GM23338 (cell line): ENCODE measurements at regions not wholly inside any gene's neighbourhood (a gene's known extent, or its start where the extent isn't known, plus 50 kb on each side); places are given as distances from the start of the nearest gene placed in this dataset.

Source experiments
- ATAC-seq: fragments of 200-7000 bp; cut with Tn5 transposase; 3 replicates; pipeline ENCODE4 v1.9.1; 2020
- DNase-seq: peaks from one replicate; pipeline ENCODE4 v3.0.0-alpha.2; 2015; ENCODE audit warnings: low spot score
- H2AFZ ChIP-seq: fragments of 200-600 bp; sonication (generic); 2 replicates; pipeline ENCODE4 v1.8.0; 2016; ENCODE audit warnings: antibody characterized with exemption, mild to moderate bottlenecking, moderate library complexity
- H3F3A ChIP-seq: fragments of 200-600 bp; sonication (generic); replicated peaks from 2 replicates; pipeline ENCODE4 v1.8.0; 2017; ENCODE audit warnings: antibody characterized with exemption, mixed run types, low read depth
- H3K27ac ChIP-seq: fragments of 200-600 bp; sonication (generic); 2 replicates; pipeline ENCODE4 v1.6.1; 2016; ENCODE audit warnings: low read depth
- H3K27me3 ChIP-seq: fragments of 200-600 bp; sonication (generic); 2 replicates; pipeline ENCODE4 v1.8.0; 2016; ENCODE audit warnings: mild to moderate bottlenecking, mixed run types, moderate library complexity; ENCODE audit not compliant: insufficient read depth
- H3K36me3 ChIP-seq: fragments of 200-600 bp; sonication (generic); 2 replicates; pipeline ENCODE4 v1.8.0; 2016; ENCODE audit warnings: mild to moderate bottlenecking; ENCODE audit not compliant: insufficient read depth
- H3K4me1 ChIP-seq: fragments of 200-600 bp; sonication (generic); 2 replicates; pipeline ENCODE4 v1.8.0; 2016; ENCODE audit warnings: mild to moderate bottlenecking, moderate library complexity; ENCODE audit not compliant: insufficient read depth
- H3K4me2 ChIP-seq: fragments of 200-600 bp; sonication (generic); 2 replicates; pipeline ENCODE4 v1.7.1; 2017; ENCODE audit warnings: mixed run types
- H3K4me3 ChIP-seq: fragments of 200-600 bp; sonication (generic); 2 replicates; pipeline ENCODE4 v1.6.1; 2016; ENCODE audit warnings: mixed run types
- H3K79me2 ChIP-seq: fragments of 200-600 bp; sonication (generic); replicated peaks from 2 replicates; pipeline ENCODE4 v1.8.0; 2017; ENCODE audit warnings: mild to moderate bottlenecking; ENCODE audit not compliant: insufficient read depth
- H3K9me2 ChIP-seq: fragments of 200-600 bp; sonication (generic); 2 replicates; pipeline ENCODE4 v1.8.0; 2017; ENCODE audit not compliant: insufficient read depth
- H4K20me1 ChIP-seq: fragments of 200-600 bp; sonication (generic); replicated peaks from 2 replicates; pipeline ENCODE4 v1.8.0; 2017; ENCODE audit warnings: mild to moderate bottlenecking; ENCODE audit not compliant: insufficient read depth
- H3K27ac Mint-ChIP-seq: 2 replicates; pipeline ENCODE4 v1.8.0; 2020; ENCODE audit warnings: inconsistent platforms, mild to moderate bottlenecking, moderate library complexity, mixed read lengths
- H3K27me3 Mint-ChIP-seq: 3 replicates; pipeline ENCODE4 v1.8.0; 2022; ENCODE audit warnings: low read depth, mild to moderate bottlenecking, moderate library complexity, mixed read lengths, inconsistent platforms; ENCODE audit not compliant: insufficient read depth, poor library complexity
- H3K36me3 Mint-ChIP-seq: 3 replicates; pipeline ENCODE4 v1.8.0; 2021; ENCODE audit warnings: low read depth, mild to moderate bottlenecking, inconsistent platforms, moderate library complexity, mixed read lengths
- H3K4me1 Mint-ChIP-seq: 3 replicates; pipeline ENCODE4 v1.8.0; 2020; ENCODE audit warnings: mild to moderate bottlenecking, inconsistent platforms, mixed read lengths
- H3K4me3 Mint-ChIP-seq: 3 replicates; pipeline ENCODE4 v1.8.0; 2021; ENCODE audit warnings: moderate library complexity, mild to moderate bottlenecking, inconsistent platforms, mixed read lengths
- H3K9me3 Mint-ChIP-seq: 3 replicates; pipeline ENCODE4 v1.8.0; 2020; ENCODE audit warnings: moderate library complexity, mild to moderate bottlenecking, inconsistent platforms, mixed read lengths
- CREB1 ChIP-seq: fragments of 250-450 bp; sonication (Bioruptor Pico); IDR thresholded peaks from 2 replicates; pipeline ENCODE4 v1.5.0; 2020; ENCODE audit warnings: low read depth, mild to moderate bottlenecking, moderate library complexity
- ETS1 ChIP-seq: IDR thresholded peaks from 2 replicates; pipeline ENCODE4 v1.6.1; 2016; ENCODE audit warnings: antibody characterized with exemption
- EZH2phosphoT487 ChIP-seq: fragments of 200-600 bp; sonication (generic); IDR thresholded peaks from one replicate; pipeline ENCODE4 v1.8.1; 2018; ENCODE audit warnings: antibody characterized with exemption; ENCODE audit not compliant: unreplicated experiment
- REST ChIP-seq: IDR thresholded peaks from one replicate; pipeline ENCODE4 v1.6.1; 2018; ENCODE audit warnings: antibody characterized with exemption; ENCODE audit not compliant: unreplicated experiment
- ZNF331 ChIP-seq: fragments of 250-450 bp; sonication (Bioruptor Pico); IDR thresholded peaks from 2 replicates; pipeline ENCODE4 v1.5.0; 2020; ENCODE audit warnings: low read depth, mild to moderate bottlenecking, moderate library complexity
- ZNF462 ChIP-seq: fragments of 250-450 bp; sonication (Bioruptor Pico); IDR thresholded peaks from 2 replicates; pipeline ENCODE4 v1.5.0; 2020; ENCODE audit warnings: mild to moderate bottlenecking, moderate library complexity

- no peaks in the 10 kb centered on the region for H3K4me1 ChIP-seq
- H3K4me2 ChIP-seq: no peak overlapping the region
- Mint-ChIP-seq H3K4me3 (no peak overlapping the region), H3K9me3 (no peaks in the 10 kb centered on the region), H3K4me1 (peaks cover 6% of the 10 kb centered on the region; the same call in 2 of the 3 replicates), H3K36me3 (no peaks in the 10 kb centered on the region), H3K27ac (no peak overlapping the region), H3K27me3 (no peaks in the 10 kb centered on the region)
- no peaks in the 10 kb centered on the region for H3K27me3 ChIP-seq
- no peak for TF ChIP-seq ETS1
- TF ChIP-seq CREB1 (CRISPR knock-in tag): no peak
- no peak for TF ChIP-seq ZNF331 (CRISPR knock-in tag)
- no peak for TF ChIP-seq EZH2phosphoT487
- H2AFZ ChIP-seq: no peak overlapping the region
- no peak overlapping the region for H3K4me3 ChIP-seq
- ATAC-seq (no peak), DNase-seq (no peak)
- no peaks in the 10 kb centered on the region for H4K20me1 ChIP-seq
- no peaks in the 10 kb centered on the region for H3K79me2 ChIP-seq
- no peak overlapping the region for H3K27ac ChIP-seq
- no peaks in the 10 kb centered on the region for H3F3A ChIP-seq
- H3K36me3 ChIP-seq: no peaks in the 10 kb centered on the region
- no peaks in the 10 kb centered on the region; the same call in 1 of the 2 replicates for H3K9me2 ChIP-seq
Observed at GRCh38 chr13:38421590-38422560, 72.2 kb downstream of the UFM1 start.

- H4K20me1 ChIP-seq: no peaks in the 10 kb centered on the region
- no peak overlapping the region for H3K27ac Mint-ChIP-seq
- no peaks in the 10 kb centered on the region for H3K27me3 Mint-ChIP-seq
- H3K36me3 Mint-ChIP-seq: no peaks in the 10 kb centered on the region
- ATAC-seq (no peak), DNase-seq (no peak)
- H3F3A ChIP-seq: no peaks in the 10 kb centered on the region
- no peak overlapping the region for H3K4me2 ChIP-seq
- H3K79me2 ChIP-seq: no peaks in the 10 kb centered on the region
- peaks cover 6% of the 10 kb centered on the region; the same call in 2 of the 3 replicates for H3K4me1 Mint-ChIP-seq
- no peak overlapping the region for H3K4me3 ChIP-seq
- peaks cover 3% of the 10 kb centered on the region; the same call in 1 of the 2 replicates for H3K9me2 ChIP-seq
- H3K27me3 ChIP-seq: no peaks in the 10 kb centered on the region
- H3K4me3 Mint-ChIP-seq: no peak overlapping the region
- H3K36me3 ChIP-seq: no peaks in the 10 kb centered on the region
- H2AFZ ChIP-seq: no peak overlapping the region
- no peaks in the 10 kb centered on the region for H3K4me1 ChIP-seq
- no peak overlapping the region for H3K27ac ChIP-seq
- peaks cover 4% of the 10 kb centered on the region; the same call in 2 of the 3 replicates for H3K9me3 Mint-ChIP-seq
- TF ChIP-seq ZNF462 (CRISPR knock-in tag): no peak
- no peak for TF ChIP-seq EZH2phosphoT487
- no peak for TF ChIP-seq ETS1
- no peak for TF ChIP-seq REST
Observed at GRCh38 chr13:38429916-38430315, 80.3 kb downstream of the UFM1 start.
